WI38 (cell line): ENCODE measurements at regions not wholly inside any gene's neighbourhood (a gene's known extent, or its start where the extent isn't known, plus 50 kb on each side); places are given as distances from the start of the nearest gene placed in this dataset.
"Not testable (repeated sequence)": the region's sequence is repeated elsewhere in the genome, so short reads cannot be mapped to it uniquely, and the experiment has no call there.

Experiments used
- H3K4me3 ChIP-seq: 2 replicates; pipeline ENCODE4 v1.5.1; 2011; ENCODE audit warnings: low read depth, mild to moderate bottlenecking, control low read depth, low read length
- TF ChIP-seq, protein P1 (sequence below): IDR thresholded peaks from 2 replicates; pipeline ENCODE4 v1.5.1; 2012; ENCODE audit warnings: low read depth, mild to moderate bottlenecking, control low read depth, low read length

DNA sequence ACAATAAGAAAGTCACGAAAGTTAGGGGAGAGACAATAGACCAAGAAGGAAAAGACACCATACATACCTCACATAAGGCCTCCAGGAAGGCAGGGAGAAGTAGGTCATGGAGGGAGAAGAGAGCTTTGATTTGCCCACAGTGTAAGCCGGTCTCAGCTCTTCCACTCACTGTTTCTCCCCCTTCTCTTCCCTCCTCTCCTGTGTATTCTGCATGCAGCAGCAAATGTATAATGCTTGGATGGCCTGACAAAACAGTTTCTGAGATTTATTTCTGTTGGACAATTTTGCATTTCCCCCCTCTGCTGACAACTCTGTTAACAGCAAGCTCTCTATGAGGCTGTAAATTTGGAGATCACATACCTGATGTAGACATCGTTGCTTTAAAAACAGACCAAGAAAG is 318.9 kb downstream of the OMA1 start:
- H3K4me3 ChIP-seq: no peak overlapping the region
- TF ChIP-seq, protein P1, sequence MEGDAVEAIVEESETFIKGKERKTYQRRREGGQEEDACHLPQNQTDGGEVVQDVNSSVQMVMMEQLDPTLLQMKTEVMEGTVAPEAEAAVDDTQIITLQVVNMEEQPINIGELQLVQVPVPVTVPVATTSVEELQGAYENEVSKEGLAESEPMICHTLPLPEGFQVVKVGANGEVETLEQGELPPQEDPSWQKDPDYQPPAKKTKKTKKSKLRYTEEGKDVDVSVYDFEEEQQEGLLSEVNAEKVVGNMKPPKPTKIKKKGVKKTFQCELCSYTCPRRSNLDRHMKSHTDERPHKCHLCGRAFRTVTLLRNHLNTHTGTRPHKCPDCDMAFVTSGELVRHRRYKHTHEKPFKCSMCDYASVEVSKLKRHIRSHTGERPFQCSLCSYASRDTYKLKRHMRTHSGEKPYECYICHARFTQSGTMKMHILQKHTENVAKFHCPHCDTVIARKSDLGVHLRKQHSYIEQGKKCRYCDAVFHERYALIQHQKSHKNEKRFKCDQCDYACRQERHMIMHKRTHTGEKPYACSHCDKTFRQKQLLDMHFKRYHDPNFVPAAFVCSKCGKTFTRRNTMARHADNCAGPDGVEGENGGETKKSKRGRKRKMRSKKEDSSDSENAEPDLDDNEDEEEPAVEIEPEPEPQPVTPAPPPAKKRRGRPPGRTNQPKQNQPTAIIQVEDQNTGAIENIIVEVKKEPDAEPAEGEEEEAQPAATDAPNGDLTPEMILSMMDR: no peak

DNA sequence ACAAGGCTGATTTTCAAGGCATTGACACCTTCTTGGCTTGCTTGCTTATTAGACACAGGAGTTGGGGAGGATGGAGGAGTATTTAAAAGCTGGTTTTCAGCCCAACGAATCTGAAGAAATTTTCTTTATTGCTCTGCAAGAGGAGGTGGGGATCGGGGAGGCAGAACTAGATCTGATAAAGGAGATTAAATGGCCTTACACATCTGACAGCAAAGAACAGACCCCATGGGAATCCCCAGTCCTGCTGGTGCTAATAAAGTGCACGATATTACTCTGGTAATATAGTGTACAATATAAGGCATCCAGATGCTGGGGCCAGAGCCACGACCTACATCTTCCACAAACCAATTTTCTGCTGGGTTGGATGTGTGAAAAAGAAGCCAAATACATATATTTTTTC is 323.0 kb downstream of the OMA1 start:
- TF ChIP-seq, protein P1: no peak
- no peak overlapping the region for H3K4me3 ChIP-seq

DNA sequence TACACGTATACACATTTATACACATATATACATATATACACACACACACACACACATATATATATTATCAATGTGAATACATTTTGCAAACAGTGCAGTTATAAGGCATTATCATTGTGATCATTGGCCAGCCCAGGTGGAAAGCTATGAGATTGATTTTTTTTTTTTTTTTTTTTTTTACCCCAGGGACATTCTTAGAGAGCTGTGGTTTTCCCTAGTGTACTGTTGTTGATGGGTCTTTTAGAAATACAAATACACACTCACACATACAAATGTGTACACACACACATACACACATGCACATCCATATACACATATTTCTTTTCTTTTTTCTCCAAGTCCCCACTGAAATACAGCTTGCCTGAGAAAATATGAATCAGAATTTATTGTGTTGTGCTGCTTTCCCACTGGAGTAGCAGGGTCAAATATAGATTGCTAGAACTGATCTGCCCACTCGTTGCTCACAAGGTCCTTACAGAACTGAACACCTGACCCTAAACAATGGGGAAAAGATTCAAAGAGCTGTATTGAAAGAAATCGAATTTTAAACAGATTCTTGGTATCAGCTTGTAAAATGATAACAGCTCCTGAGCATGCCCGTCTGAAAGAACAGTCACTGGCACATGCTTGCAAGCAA is 325.6 kb downstream of the OMA1 start:
- H3K4me3 ChIP-seq: no peak overlapping the region
- TF ChIP-seq, protein P1: no peak

DNA sequence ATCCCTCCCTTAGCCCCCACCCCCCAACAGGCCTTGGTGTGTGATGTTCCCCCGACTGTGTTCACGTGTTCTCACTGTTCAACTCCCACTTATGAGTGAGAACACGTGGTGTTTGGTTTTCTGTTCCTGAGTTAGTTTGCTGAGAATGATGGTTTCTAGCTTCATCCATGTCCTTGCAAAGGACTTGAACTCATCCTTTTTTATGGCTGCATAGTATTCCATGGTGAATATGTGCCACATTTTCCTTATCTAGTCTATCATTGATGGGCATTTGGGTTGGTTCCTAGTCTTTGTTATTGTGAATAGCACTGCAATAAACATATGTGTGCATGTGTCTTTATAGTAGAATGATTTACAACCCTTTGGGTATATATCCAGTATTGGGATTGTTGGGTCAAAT is 330.4 kb downstream of the OMA1 start:
- not testable (repeated sequence) for H3K4me3 ChIP-seq

DNA sequence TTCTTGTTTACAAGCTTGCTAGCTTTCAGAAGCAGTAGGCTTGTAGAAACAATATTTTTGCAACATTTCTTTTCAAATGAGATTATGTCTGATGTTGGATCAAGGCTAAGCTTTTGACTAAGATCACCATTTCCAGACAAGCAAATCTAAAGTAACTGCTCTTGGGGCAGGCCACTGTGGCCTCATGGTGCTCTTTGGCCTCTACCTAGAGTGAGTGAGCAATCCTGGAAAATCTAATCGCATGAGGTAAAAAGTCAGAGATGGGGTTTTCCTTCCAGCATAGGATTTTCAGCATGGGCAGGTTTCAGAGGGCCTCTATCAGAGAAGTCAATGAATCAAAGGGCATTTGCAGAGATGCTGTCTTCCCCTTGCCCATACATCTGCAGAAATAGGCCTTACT is 331.9 kb downstream of the OMA1 start:
- TF ChIP-seq, protein P1: no peak
- no peak overlapping the region for H3K4me3 ChIP-seq

DNA sequence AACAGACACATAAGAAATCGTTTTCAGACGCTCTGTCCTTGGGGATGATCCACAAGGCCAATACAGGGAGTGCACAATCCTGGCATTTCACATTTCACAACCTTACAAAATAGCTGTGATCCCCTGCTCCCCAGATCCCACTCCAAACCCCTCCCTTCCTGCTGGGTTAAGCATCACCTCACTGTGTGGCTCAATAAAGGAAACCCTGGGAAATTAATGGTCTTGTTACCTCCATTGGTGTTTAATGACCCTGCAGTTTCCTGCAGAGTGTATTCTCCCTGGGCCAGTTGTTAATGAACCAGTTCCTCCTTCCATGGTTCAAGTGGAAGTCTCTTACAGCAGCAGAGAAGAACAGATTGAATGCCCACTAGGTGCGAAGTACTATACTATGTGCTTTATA is 334.7 kb downstream of the OMA1 start:
- TF ChIP-seq, protein P1: no peak
- no peak overlapping the region for H3K4me3 ChIP-seq

DNA sequence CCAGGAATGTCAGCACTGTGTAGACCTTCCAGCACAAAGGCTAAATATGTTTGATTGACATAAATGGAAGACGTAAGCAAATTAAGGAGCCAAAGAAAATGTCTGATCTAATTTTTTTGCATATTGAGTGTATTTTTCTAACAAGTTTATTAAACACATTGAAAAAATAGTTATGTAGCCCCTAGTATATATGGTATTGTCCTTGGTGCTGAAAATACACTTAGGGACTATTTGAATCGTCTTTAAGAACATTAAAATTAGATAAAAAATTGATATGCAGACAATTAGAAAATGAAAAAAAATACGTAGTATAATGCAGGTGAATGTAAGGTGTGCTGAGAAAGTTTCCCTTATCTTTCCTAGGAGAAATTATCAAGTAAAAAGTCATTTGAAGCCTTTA is 337.0 kb downstream of the OMA1 start:
- H3K4me3 ChIP-seq: no peak overlapping the region
- TF ChIP-seq, protein P1: no peak

DNA sequence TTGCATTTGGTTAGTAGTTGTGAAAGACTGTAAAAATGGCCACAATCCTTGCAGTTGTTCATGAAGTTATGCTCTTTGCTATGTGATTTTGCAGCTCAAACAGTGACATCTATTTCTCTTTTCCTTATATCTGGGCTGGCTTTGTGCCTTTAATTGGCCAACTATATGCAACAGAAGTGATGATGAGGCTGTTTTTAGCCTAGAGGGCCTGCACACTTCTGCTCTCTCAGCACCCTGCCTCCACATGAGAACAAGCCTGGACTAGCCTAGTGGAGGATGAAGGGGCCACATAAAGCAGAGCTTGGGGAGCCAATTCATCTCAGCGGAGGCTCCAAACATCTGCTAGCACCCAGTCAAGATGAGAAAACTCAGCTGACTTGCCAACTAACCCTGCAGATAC is 339.8 kb downstream of the OMA1 start:
- H3K4me3 ChIP-seq: no peak overlapping the region
- TF ChIP-seq, protein P1: no peak
